K562 (cell line): ENCODE measurements at regions not wholly inside any gene's neighbourhood (a gene's known extent, or its start where the extent isn't known, plus 50 kb on each side); places are given as distances from the start of the nearest gene placed in this dataset.

Source experiments
- ATAC-seq: fragments of 200-7000 bp; cut with Tn5 transposase; 3 replicates; pipeline ENCODE4 v1.9.1; 2020; ENCODE audit warnings: moderate library complexity
- BruUV-seq: library from RNA; stranded (reverse); fragments of 400-500 nt; replicated peaks from 2 replicates; lab custom pipeline; 2021; lab: Mats Ljungman, UMichigan
- CTCF ChIA-PET: fragments of 300-600 bp; formaldehyde crosslinking; extraction: SDS; loops from one replicate; lab custom pipeline; 2021; ENCODE audit warnings: low intra/inter-chr PET ratio; lab: Yijun Ruan, JAX
- POLR2A ChIA-PET: fragments of 300-600, 350-650 bp; sonication (Branson Sonifier 250); formaldehyde crosslinking; extraction: SDS; loops from one replicate; lab custom pipeline; 2021; ENCODE audit warnings: antibody characterized with exemption, inconsistent platforms; lab: Yijun Ruan, JAX
- DNase-seq, 4 experiments: peaks; one replicate each; pipeline versions ENCODE4 v3.0.0 to v3.0.0-alpha.2; 2011 to 2018; ENCODE audit warnings: low spot score in 3 of 4, mixed read lengths in 3 of 4; ENCODE audit errors: extremely low read depth in 1 of 4
- FAIRE-seq: peaks from 2 replicates; lab custom pipeline; 2011; peaks lifted over from hg19 to GRCh38; lab: Jason Lieb, UNC
- H2AFZ ChIP-seq: 2 replicates; pipeline ENCODE4 v1.6.0; 2011; ENCODE audit warnings: low read depth, low read length, control low read depth, inconsistent platforms
- H3K27ac ChIP-seq: fragments of 200-600 bp; 3 replicates; pipeline ENCODE4 v1.8.0; 2011; ENCODE audit warnings: low read depth, mild to moderate bottlenecking, control low read depth, inconsistent platforms, low read length, moderate library complexity, mixed read lengths; ENCODE audit errors: extremely low read depth
- H3K27me3 ChIP-seq, 2 experiments: fragments of 300-600 bp in 1 of 2; 2 replicates in 1 of 2; 3 replicates in 1 of 2; pipeline versions ENCODE4 v1.6.0 to v1.8.0; 2011; ENCODE audit warnings: inconsistent platforms in 2 of 2, low read length in 2 of 2, mild to moderate bottlenecking in 1 of 2, mixed read lengths in 1 of 2, moderate library complexity in 1 of 2; ENCODE audit not compliant: control insufficient read depth in 2 of 2, insufficient read depth in 2 of 2
- H3K36me3 ChIP-seq: fragments of 300-600 bp; 3 replicates; pipeline ENCODE4 v1.8.0; 2011; ENCODE audit warnings: mild to moderate bottlenecking, low read length, inconsistent platforms; ENCODE audit not compliant: control insufficient read depth, insufficient read depth
- H3K4me1 ChIP-seq, 2 experiments: fragments of 200-600 bp in 1 of 2; replicated peaks in 1 of 2; 2 replicates in 1 of 2; 3 replicates in 1 of 2; pipeline versions ENCODE4 v1.5.1 to v1.8.0; 2011; ENCODE audit warnings: inconsistent platforms in 2 of 2, low read length in 2 of 2, mild to moderate bottlenecking in 1 of 2, mixed read lengths in 1 of 2, moderate library complexity in 1 of 2; ENCODE audit not compliant: control insufficient read depth in 2 of 2, insufficient read depth in 2 of 2
- H3K4me2 ChIP-seq: 2 replicates; pipeline ENCODE4 v1.6.1; 2011; ENCODE audit warnings: low read length, control low read depth, inconsistent platforms, mixed read lengths; ENCODE audit not compliant: insufficient read depth
- H3K4me3 ChIP-seq: fragments of 200-600 bp; sonication (generic), shearing (Covaris generic); 2 replicates; pipeline ENCODE4 v1.5.1; 2016; ENCODE audit warnings: control low read depth, inconsistent platforms
- H3K79me2 ChIP-seq: fragments of 200-600 bp; 3 replicates; pipeline ENCODE4 v1.8.0; 2011; ENCODE audit warnings: low read length, inconsistent platforms; ENCODE audit not compliant: control insufficient read depth, insufficient read depth
- H3K9ac ChIP-seq, 2 experiments: 2 replicates each; pipeline versions ENCODE4 v1.6.0 to v1.6.1; 2011; ENCODE audit warnings: low read depth in 2 of 2, low read length in 2 of 2, control low read depth in 1 of 2, inconsistent platforms in 1 of 2, mild to moderate bottlenecking in 1 of 2, mixed read lengths in 1 of 2; ENCODE audit not compliant: insufficient read depth in 1 of 2
- H3K9me1 ChIP-seq: one replicate; pipeline ENCODE4 v1.6.0; 2011; ENCODE audit warnings: inconsistent platforms, mild to moderate bottlenecking, low read length, moderate library complexity; ENCODE audit not compliant: control insufficient read depth, insufficient read depth
- H3K9me3 ChIP-seq: replicated peaks from 2 replicates; pipeline ENCODE4 v1.5.1; 2011; ENCODE audit warnings: low read depth, low read length, inconsistent platforms; ENCODE audit not compliant: control insufficient read depth, insufficient read depth
- H4K20me1 ChIP-seq: replicated peaks from 2 replicates; pipeline ENCODE4 v1.6.1; 2011; ENCODE audit warnings: low read length, inconsistent platforms, mixed read lengths; ENCODE audit not compliant: control insufficient read depth, insufficient read depth
- ADNP ChIP-seq: fragments of 200-800 bp; sonication (Bioruptor generic); IDR thresholded peaks from 2 replicates; pipeline ENCODE4 v1.6.1; 2016; ENCODE audit warnings: missing genetic modification characterization, missing compliant biosample characterization
- HNRNPL ChIP-seq: fragments of 200-400 bp; formaldehyde crosslinking; IDR thresholded peaks from 2 replicates; pipeline ENCODE4 v1.6.1; 2017; ENCODE audit warnings: low read depth, mild to moderate bottlenecking, low read length
- MCM5 ChIP-seq: fragments of 450-650 bp; IDR thresholded peaks from 2 replicates; pipeline ENCODE4 v1.6.1; 2016; ENCODE audit warnings: low read depth
- PTRF ChIP-seq: fragments of 450-650 bp; IDR thresholded peaks from 2 replicates; pipeline ENCODE4 v1.6.1; 2016; ENCODE audit warnings: mild to moderate bottlenecking, missing genetic modification characterization, missing compliant biosample characterization
- RFX5 ChIP-seq: IDR thresholded peaks from 2 replicates; pipeline ENCODE4 v1.6.1; 2011; ENCODE audit warnings: low read depth, mild to moderate bottlenecking, improper control_type of control experiment, low read length
- SIRT6 ChIP-seq: IDR thresholded peaks from one replicate; pipeline ENCODE4 v1.6.1; 2012; ENCODE audit warnings: low read depth, mild to moderate bottlenecking, control low read depth, inconsistent platforms, low read length, moderate library complexity
- TCF7L2 ChIP-seq: fragments of 150-350 bp; IDR thresholded peaks from 2 replicates; pipeline ENCODE4 v1.6.1; 2016; ENCODE audit warnings: low read depth, mild to moderate bottlenecking, low read length, moderate library complexity
- U2AF1 ChIP-seq: fragments of 200-400 bp; formaldehyde crosslinking; optimal IDR thresholded peaks from 2 replicates; pipeline ENCODE3; 2017; ENCODE audit warnings: mild to moderate bottlenecking, low read depth, low read length, moderate library complexity
- ZNF165 ChIP-seq: fragments of 250-450 bp; sonication (Bioruptor Pico); IDR thresholded peaks from 2 replicates; pipeline ENCODE4 v1.4.0; 2020; ENCODE audit warnings: borderline replicate concordance
- ZNF76 ChIP-seq: fragments of 250-450 bp; sonication (Bioruptor Pico); IDR thresholded peaks from 2 replicates; pipeline ENCODE4 v1.4.0; 2020; ENCODE audit warnings: mild to moderate bottlenecking, moderate library complexity, borderline replicate concordance
- WGBS: fragments of 100-300 bp; shearing (Covaris generic); methylation state at CpG from one replicate; pipeline ENCODE4 v1.1.6; 2016; ENCODE audit warnings: low coverage, mixed read lengths; ENCODE audit not compliant: insufficient coverage; ENCODE audit errors: missing lambda C conversion rate; 5-methylcytosine and 5-hydroxymethylcytosine counted together
- in situ Hi-C: fragments of 300-500 bp; cut with MboI; formaldehyde crosslinking; loops from 4 replicates; pipeline ENCODE4 v1.15.0; 2018; ENCODE audit warnings: inconsistent platforms, mixed read lengths
- intact Hi-C: fragments of 100-400 bp; cut with micrococcal nuclease; formaldehyde crosslinking; loops from 2 replicates; pipeline ENCODE4 v1.14.2; 2022
- TF ChIP-seq, protein P1 (sequence below): IDR thresholded peaks from 2 replicates; pipeline ENCODE4 v1.6.1; 2016; ENCODE audit warnings: missing genetic modification characterization, missing compliant biosample characterization
- TF ChIP-seq, protein P2 (sequence below): fragments of 450-650 bp; IDR thresholded peaks from 2 replicates; pipeline ENCODE4 v1.6.1; 2016

DNA sequence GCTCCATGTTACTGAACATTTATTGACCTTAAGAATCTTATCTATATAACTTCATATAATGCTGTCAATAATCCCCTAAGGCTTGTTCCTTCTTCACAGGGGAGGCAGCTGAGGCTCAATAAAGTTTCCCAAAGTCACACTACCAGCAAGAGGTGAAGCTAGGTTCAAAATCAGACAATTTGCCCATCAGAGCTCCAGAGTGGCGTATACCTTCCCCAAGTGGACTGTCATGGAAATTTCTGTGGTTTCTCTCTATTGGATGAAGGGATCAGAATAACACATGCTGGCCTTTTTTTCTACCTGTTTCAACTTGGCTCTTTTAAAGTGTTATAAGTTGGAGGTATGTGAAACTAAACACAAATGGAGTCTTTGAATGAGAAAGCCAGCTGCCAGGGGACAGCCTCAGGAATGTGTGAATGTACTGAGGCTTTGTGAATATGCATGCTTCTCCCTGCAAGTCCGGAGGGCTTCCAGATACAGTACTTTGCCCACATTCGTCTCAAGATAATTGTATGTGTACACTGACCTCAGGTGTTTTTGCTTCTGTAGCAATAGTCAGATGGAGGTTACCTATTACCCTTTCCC, 656.3 kb upstream of the CELF2 start:
- intact Hi-C loops = no loop called here

More for the DNA sequence above, 656.3 kb upstream of the CELF2 start:
- in situ Hi-C loops = no loop called here
- DNase-seq = no peak
- 4% methylated on average over 3 of the region's 3 CpGs for WGBS
- no peaks in the 10 kb centered on the region for H3K27me3 ChIP-seq
- H3K9ac ChIP-seq = no peak overlapping the region
- no peak for FAIRE-seq
- no TSS peak for BruUV-seq
- no peak overlapping the region for H3K4me2 ChIP-seq
- CTCF ChIA-PET = no interaction called here
- H3K4me1 ChIP-seq = no peaks in the 10 kb centered on the region
- POLR2A ChIA-PET = no interaction called here
- H2AFZ ChIP-seq = no peak overlapping the region
- no peaks in the 10 kb centered on the region for H3K9me3 ChIP-seq
- ATAC-seq = no peak
- no peaks in the 10 kb centered on the region for H3K36me3 ChIP-seq
- H3K9me1 ChIP-seq = no peaks in the 10 kb centered on the region
- H3K79me2 ChIP-seq = no peaks in the 10 kb centered on the region
- no peak overlapping the region for H3K4me3 ChIP-seq
- H4K20me1 ChIP-seq = no peaks in the 10 kb centered on the region
- TF ChIP-seq ADNP (tag) = no peak
- no peak for TF ChIP-seq RFX5
- TF ChIP-seq SIRT6 = no peak
- TF ChIP-seq ZNF76 = no peak
- TF ChIP-seq MCM5 = no peak
- no peak for TF ChIP-seq U2AF1
- TF ChIP-seq PTRF = no peak
- TF ChIP-seq, protein P1, sequence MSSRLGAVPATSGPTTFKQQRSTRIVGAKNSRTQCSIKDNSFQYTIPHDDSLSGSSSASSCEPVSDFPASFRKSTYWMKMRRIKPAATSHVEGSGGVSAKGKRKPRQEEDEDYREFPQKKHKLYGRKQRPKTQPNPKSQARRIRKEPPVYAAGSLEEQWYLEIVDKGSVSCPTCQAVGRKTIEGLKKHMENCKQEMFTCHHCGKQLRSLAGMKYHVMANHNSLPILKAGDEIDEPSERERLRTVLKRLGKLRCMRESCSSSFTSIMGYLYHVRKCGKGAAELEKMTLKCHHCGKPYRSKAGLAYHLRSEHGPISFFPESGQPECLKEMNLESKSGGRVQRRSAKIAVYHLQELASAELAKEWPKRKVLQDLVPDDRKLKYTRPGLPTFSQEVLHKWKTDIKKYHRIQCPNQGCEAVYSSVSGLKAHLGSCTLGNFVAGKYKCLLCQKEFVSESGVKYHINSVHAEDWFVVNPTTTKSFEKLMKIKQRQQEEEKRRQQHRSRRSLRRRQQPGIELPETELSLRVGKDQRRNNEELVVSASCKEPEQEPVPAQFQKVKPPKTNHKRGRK = no peak
- no peak for TF ChIP-seq TCF7L2
- TF ChIP-seq, protein P2, sequence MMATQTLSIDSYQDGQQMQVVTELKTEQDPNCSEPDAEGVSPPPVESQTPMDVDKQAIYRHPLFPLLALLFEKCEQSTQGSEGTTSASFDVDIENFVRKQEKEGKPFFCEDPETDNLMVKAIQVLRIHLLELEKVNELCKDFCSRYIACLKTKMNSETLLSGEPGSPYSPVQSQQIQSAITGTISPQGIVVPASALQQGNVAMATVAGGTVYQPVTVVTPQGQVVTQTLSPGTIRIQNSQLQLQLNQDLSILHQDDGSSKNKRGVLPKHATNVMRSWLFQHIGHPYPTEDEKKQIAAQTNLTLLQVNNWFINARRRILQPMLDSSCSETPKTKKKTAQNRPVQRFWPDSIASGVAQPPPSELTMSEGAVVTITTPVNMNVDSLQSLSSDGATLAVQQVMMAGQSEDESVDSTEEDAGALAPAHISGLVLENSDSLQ = no peak
- TF ChIP-seq ZNF165 = no peak
- no peak for TF ChIP-seq HNRNPL
- no peak overlapping the region for H3K27ac ChIP-seq
